KBM-7 (cell line): ENCODE measurements at regions not wholly inside any gene's neighbourhood (a gene's known extent, or its start where the extent isn't known, plus 50 kb on each side); places are given as distances from the start of the nearest gene placed in this dataset.
"Not testable (repeated sequence)": the region's sequence is repeated elsewhere in the genome, so short reads cannot be mapped to it uniquely, and the experiment has no call there.

ENCODE experiments used
- DNase-seq: peaks from one replicate; pipeline ENCODE4 v3.0.0-alpha.2; 2015
- in situ Hi-C: fragments of 300-500 bp; cut with MboI; formaldehyde crosslinking; loops from 2 replicates; pipeline ENCODE4 v1.14.3; 2020; ENCODE audit warnings: low sequenced_read_pairs, low pct_unique_long_range_greater_than_20kb, mixed read lengths

GRCh38 chr10:8260645-8261044, 206.2 kb downstream of the GATA3 start:
- in situ Hi-C loops, result no loop called here
- no peak for DNase-seq

- no peak for DNase-seq
- in situ Hi-C loops, result no loop called here
Measured at GRCh38 chr10:8262317-8262716, 207.8 kb downstream of the GATA3 start.

GRCh38 chr10:8269976-8270375, 215.5 kb downstream of the GATA3 start:
- peak; percentile 35 for DNase-seq
- in situ Hi-C loops, result no loop called here

- in situ Hi-C loops, result no loop called here
- DNase-seq, result no peak
Measured at GRCh38 chr10:8272794-8273425, 218.4 kb downstream of the GATA3 start.

GRCh38 chr10:8273749-8274148, 219.3 kb downstream of the GATA3 start:
- DNase-seq, result no peak
- in situ Hi-C loops, result no loop called here

GRCh38 chr10:8275911-8276310, 221.4 kb downstream of the GATA3 start:
- in situ Hi-C loops, result no loop called here
- DNase-seq, result no peak

GRCh38 chr10:8278099-8278498, 223.6 kb downstream of the GATA3 start:
- in situ Hi-C loops, result no loop called here
- DNase-seq, result no peak

- in situ Hi-C loops, result no loop called here
- no peak for DNase-seq
Measured at GRCh38 chr10:8279598-8279997, 225.1 kb downstream of the GATA3 start.

GRCh38 chr10:8280946-8281345, 226.5 kb downstream of the GATA3 start:
- DNase-seq, result no peak
- in situ Hi-C loops, result no loop called here

- DNase-seq, result no peak
- in situ Hi-C loops, result no loop called here
Measured at GRCh38 chr10:8282340-8282739, 227.9 kb downstream of the GATA3 start.

GRCh38 chr10:8283166-8283905, 228.8 kb downstream of the GATA3 start:
- no peak for DNase-seq
- in situ Hi-C loops, result no loop called here

GRCh38 chr10:8283986-8284385, 229.5 kb downstream of the GATA3 start:
- no peak for DNase-seq
- in situ Hi-C loops, result no loop called here

GRCh38 chr10:8285970-8286369, 231.5 kb downstream of the GATA3 start:
- in situ Hi-C loops, DNase-seq: not testable (repeated sequence)

- DNase-seq, result no peak
- in situ Hi-C loops, result no loop called here
Measured at GRCh38 chr10:8288600-8288999, 234.1 kb downstream of the GATA3 start.

GRCh38 chr10:8289186-8289924, 234.9 kb downstream of the GATA3 start:
- no peak for DNase-seq
- in situ Hi-C loops, result no loop called here

GRCh38 chr10:8294779-8295178, 240.3 kb downstream of the GATA3 start:
- no peak for DNase-seq
- in situ Hi-C loops, result no loop called here

- in situ Hi-C loops, result no loop called here
- DNase-seq, result no peak
Measured at GRCh38 chr10:8295311-8295710, 240.8 kb downstream of the GATA3 start.

GRCh38 chr10:8296090-8296733, 241.7 kb downstream of the GATA3 start:
- no peak for DNase-seq
- in situ Hi-C loops, result no loop called here

- in situ Hi-C loops, result no loop called here
- no peak for DNase-seq
Measured at GRCh38 chr10:8296734-8297101, 242.2 kb downstream of the GATA3 start.

- in situ Hi-C loops, result no loop called here
- no peak for DNase-seq
Measured at GRCh38 chr10:8297107-8297506, 242.6 kb downstream of the GATA3 start.
